ENCODE measurements at regions not wholly inside any gene's neighbourhood (a gene's known extent, or its start where the extent isn't known, plus 50 kb on each side); places are given as distances from the start of the nearest gene placed in this dataset.

DNA sequence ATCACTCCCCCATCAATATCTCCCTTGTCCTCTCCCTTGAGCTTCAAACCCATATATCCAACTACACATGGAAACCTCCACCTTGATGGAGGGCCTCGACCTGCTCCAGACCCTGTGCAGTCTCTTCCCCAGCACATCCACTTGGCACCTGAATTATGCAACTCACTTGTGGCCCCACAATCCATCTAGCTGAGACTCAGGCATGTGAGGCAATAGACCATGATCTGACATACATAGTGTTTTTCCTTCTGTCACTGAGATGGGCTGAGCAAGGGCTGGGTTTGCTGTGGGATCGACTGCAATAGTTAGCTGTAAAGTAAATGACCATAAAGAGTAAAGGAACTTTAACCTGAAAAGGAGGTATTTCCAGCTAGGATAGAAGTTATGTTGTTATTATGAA is 172.9 kb upstream of the RAD23B start:
- WGBS (ENCODE audit: insufficient coverage): 70% methylated on average over 2 of the region's 2 CpGs

DNA sequence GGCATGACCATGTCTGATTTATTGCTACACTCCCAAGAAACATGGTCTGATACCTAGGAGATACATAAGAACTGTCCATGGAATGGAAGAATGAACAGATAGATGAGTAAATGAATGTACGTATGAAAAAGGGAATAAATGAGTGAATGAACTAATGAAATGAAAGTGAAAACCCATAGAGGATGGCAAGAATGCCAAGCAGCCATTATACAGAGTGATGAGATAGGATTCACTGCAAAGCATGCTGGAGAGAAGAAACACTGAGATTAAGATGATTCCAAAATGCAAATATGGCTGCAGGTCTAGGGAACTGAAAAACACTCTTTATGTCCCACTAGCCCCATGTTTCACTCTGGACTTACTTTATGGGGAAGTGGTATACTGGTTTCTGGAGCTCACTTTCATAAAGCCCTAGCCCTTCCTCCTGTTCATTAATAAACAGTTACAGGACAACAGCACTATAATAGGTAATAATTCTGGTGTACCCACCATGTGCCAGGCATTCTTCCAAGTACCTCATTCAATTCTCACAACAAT is 170.3 kb upstream of the RAD23B start:
- Mint-ChIP-seq H3K27me3 (peaks cover 25% of the 10 kb centered on the region), H3K9me3 (ENCODE audit: insufficient read depth) (no peaks in the 10 kb centered on the region), H3K4me3 (no peak overlapping the region), H3K4me1 (peaks cover 1% of the 10 kb centered on the region), H3K27ac (no peak overlapping the region)
- Histone ChIP-seq H3K27me3 (replicated peaks in 1 of 4; ENCODE audit: control extremely low read depth in 1 of 4, control insufficient read depth in 3 of 4, insufficient read depth in 4 of 4, low read length in 3 of 4) (peaks cover 0 to 6% (median 0%) of the 10 kb centered on the region in 4 experiments), H3K36me3 (replicated peaks in 1 of 2; ENCODE audit: control extremely low read depth in 1 of 2, control insufficient read depth in 1 of 2, extremely low read depth in 1 of 2, insufficient read depth in 2 of 2, low read length in 1 of 2) (no peaks in the 10 kb centered on the region), H3K4me3 (ENCODE audit: control extremely low read depth in 1 of 5, extremely low read depth in 1 of 5, insufficient read depth in 1 of 5, low read depth in 2 of 5, low read length in 4 of 5) (no peak overlapping the region), H2AFZ (ENCODE audit: insufficient read depth, low read depth, low read length, poor library complexity, severe bottlenecking) (no peak overlapping the region), H3K27ac (ENCODE audit: low read length in 2 of 2) (no peak overlapping the region), H4K20me1 (ENCODE audit: control insufficient read depth, insufficient read depth, low read length, poor library complexity, severe bottlenecking) (no peaks in the 10 kb centered on the region), H3K79me2 (ENCODE audit: control insufficient read depth, insufficient read depth, low read length) (no peaks in the 10 kb centered on the region), H3K4me1 (ENCODE audit: control insufficient read depth in 2 of 2, insufficient read depth in 2 of 2, low read length in 2 of 2) (no peaks in the 10 kb centered on the region), H3K9ac (ENCODE audit: low read length) (no peak overlapping the region), H3K4me2 (replicated peaks; ENCODE audit: low read depth, low read length, poor library complexity, severe bottlenecking) (no peak overlapping the region), H3K9me3 (ENCODE audit: control extremely low read depth in 1 of 3, control insufficient read depth in 2 of 3, insufficient read depth in 1 of 3, low read length in 2 of 3) (no peaks in the 10 kb centered on the region)
- 20% methylated on average over 1 of the region's 1 CpG for whole genome bisulfite sequencing (ENCODE audit: insufficient coverage)
- intact Hi-C loops (cut with micrococcal nuclease): no loop called here
- DNase-seq: no peak
- ATAC-seq (ENCODE audit: low read depth): no peak
- ChIA-PET CTCF (no interaction called here), POLR2A (no interaction called here)
- TF ChIP-seq, protein P1, sequence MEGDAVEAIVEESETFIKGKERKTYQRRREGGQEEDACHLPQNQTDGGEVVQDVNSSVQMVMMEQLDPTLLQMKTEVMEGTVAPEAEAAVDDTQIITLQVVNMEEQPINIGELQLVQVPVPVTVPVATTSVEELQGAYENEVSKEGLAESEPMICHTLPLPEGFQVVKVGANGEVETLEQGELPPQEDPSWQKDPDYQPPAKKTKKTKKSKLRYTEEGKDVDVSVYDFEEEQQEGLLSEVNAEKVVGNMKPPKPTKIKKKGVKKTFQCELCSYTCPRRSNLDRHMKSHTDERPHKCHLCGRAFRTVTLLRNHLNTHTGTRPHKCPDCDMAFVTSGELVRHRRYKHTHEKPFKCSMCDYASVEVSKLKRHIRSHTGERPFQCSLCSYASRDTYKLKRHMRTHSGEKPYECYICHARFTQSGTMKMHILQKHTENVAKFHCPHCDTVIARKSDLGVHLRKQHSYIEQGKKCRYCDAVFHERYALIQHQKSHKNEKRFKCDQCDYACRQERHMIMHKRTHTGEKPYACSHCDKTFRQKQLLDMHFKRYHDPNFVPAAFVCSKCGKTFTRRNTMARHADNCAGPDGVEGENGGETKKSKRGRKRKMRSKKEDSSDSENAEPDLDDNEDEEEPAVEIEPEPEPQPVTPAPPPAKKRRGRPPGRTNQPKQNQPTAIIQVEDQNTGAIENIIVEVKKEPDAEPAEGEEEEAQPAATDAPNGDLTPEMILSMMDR (IDR thresholded peaks at IDR 0.05): no peak
- TF ChIP-seq EZH2 (IDR thresholded peaks at IDR 0.05; ENCODE audit: borderline replicate concordance, insufficient read depth, low read depth, low read length, poor library complexity, severe bottlenecking): no peak

More for the DNA sequence above, 172.9 kb upstream of the RAD23B start:
- Histone ChIP-seq H2AFZ (ENCODE audit: insufficient read depth, low read depth, low read length, poor library complexity, severe bottlenecking) (no peak overlapping the region), H3K79me2 (ENCODE audit: control insufficient read depth, insufficient read depth, low read length) (no peaks in the 10 kb centered on the region), H3K27me3 (replicated peaks in 1 of 4; ENCODE audit: control extremely low read depth in 1 of 4, control insufficient read depth in 3 of 4, insufficient read depth in 4 of 4, low read length in 3 of 4) (peaks cover 0 to 6% (median 0%) of the 10 kb centered on the region in 4 experiments), H3K4me1 (ENCODE audit: control insufficient read depth in 2 of 2, insufficient read depth in 2 of 2, low read length in 2 of 2) (no peaks in the 10 kb centered on the region), H3K4me3 (ENCODE audit: control extremely low read depth in 1 of 5, extremely low read depth in 1 of 5, insufficient read depth in 1 of 5, low read depth in 2 of 5, low read length in 4 of 5) (no peak overlapping the region), H3K9me3 (ENCODE audit: control extremely low read depth in 1 of 3, control insufficient read depth in 2 of 3, insufficient read depth in 1 of 3, low read length in 2 of 3) (no peaks in the 10 kb centered on the region), H3K27ac (ENCODE audit: low read length in 2 of 2) (no peak overlapping the region), H3K36me3 (replicated peaks in 1 of 2; ENCODE audit: control extremely low read depth in 1 of 2, control insufficient read depth in 1 of 2, extremely low read depth in 1 of 2, insufficient read depth in 2 of 2, low read length in 1 of 2) (no peaks in the 10 kb centered on the region), H3K4me2 (replicated peaks; ENCODE audit: low read depth, low read length, poor library complexity, severe bottlenecking) (no peak overlapping the region), H4K20me1 (ENCODE audit: control insufficient read depth, insufficient read depth, low read length, poor library complexity, severe bottlenecking) (no peaks in the 10 kb centered on the region), H3K9ac (ENCODE audit: low read length) (no peak overlapping the region)
- Mint-ChIP-seq H3K9me3 (ENCODE audit: insufficient read depth) (peaks cover 3% of the 10 kb centered on the region), H3K4me3 (no peak overlapping the region), H3K27ac (no peak overlapping the region), H3K4me1 (peaks cover 1% of the 10 kb centered on the region), H3K27me3 (peaks cover 29% of the 10 kb centered on the region)
- ChIA-PET CTCF (no interaction called here), POLR2A (no interaction called here)
- no peak for ATAC-seq (ENCODE audit: low read depth)
- DNase-seq: no peak
- TF ChIP-seq EZH2 (IDR thresholded peaks at IDR 0.05; ENCODE audit: borderline replicate concordance, insufficient read depth, low read depth, low read length, poor library complexity, severe bottlenecking): no peak
- TF ChIP-seq, protein P1 (IDR thresholded peaks at IDR 0.05): no peak
- intact Hi-C loops (cut with micrococcal nuclease): no loop called here
